AG09309 (cell line): ENCODE measurements at regions not wholly inside any gene's neighbourhood (a gene's known extent, or its start where the extent isn't known, plus 50 kb on each side); places are given as distances from the start of the nearest gene placed in this dataset.

Experiments
- DNase-seq: peaks from one replicate; pipeline ENCODE4 v3.0.0-alpha.2; 2010; ENCODE audit warnings: low read depth
- H3K4me3 ChIP-seq: 2 replicates; pipeline ENCODE4 v1.5.1; 2011; ENCODE audit warnings: mild to moderate bottlenecking, low read depth, low read length, moderate library complexity; ENCODE audit not compliant: control insufficient read depth
- CTCF ChIP-seq: IDR thresholded peaks from 2 replicates; pipeline ENCODE4 v1.5.1; 2011; ENCODE audit warnings: mild to moderate bottlenecking, low read depth, low read length, inconsistent platforms; ENCODE audit not compliant: insufficient read depth, control insufficient read depth; ENCODE audit errors: missing control alignments

DNA sequence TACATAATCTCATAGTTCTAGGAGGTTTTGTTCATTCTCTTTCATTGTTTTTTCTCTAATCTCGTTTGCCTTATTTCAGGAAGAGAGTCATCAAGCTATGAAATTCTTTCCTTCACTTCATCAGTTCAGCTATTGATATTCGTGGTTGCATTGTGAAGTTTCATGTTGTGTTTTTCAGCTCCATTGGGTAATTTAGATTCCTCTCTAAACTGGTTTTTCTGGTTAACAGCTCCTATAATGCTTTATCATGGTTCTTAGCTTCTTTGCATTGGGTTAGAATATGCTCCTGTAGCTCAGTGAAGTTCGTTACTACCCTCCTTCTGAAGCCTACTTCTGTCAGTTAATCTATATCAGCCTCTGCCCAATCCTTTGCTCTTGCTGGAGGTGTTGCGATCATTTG lies 69.4 kb upstream of the CD96 start:
- TF ChIP-seq CTCF, result no peak
- H3K4me3 ChIP-seq, result no peak overlapping the region
- no peak for DNase-seq

GRCh38 chr3:111473550-111473949 lies 68.4 kb upstream of the CD96 start:
- no peak for DNase-seq
- no peak overlapping the region for H3K4me3 ChIP-seq
- TF ChIP-seq CTCF, result no peak

- no peak for TF ChIP-seq CTCF
- H3K4me3 ChIP-seq, result no peak overlapping the region
- no peak for DNase-seq
Measured at GRCh38 chr3:111476701-111477100, 65.3 kb upstream of the CD96 start.

DNA sequence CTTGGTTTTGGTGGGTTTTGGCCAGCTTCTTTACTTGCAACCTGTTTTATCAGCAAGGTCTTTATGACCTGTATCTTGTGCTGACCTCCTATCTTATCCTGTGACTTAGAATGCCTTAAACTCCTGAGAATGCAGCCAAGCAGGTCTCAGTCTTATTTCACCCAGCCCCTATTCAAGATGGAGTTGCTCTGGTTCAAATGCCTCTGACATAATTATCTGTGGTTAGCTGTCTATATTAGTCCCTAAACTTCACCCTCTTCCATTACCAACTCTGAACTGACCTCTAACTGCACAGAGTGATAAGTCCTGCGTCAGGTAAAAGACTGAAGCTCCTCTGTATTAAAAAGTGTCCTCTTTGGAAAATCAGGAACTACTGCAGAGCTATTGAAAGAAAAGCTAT lies 61.9 kb upstream of the CD96 start:
- H3K4me3 ChIP-seq, result no peak overlapping the region
- TF ChIP-seq CTCF, result no peak

GRCh38 chr3:111481551-111481950 lies 60.4 kb upstream of the CD96 start:
- TF ChIP-seq CTCF, result no peak
- H3K4me3 ChIP-seq, result no peak overlapping the region
- DNase-seq, result no peak

More for the DNA sequence above, 61.9 kb upstream of the CD96 start:
- no peak for DNase-seq

- no peak overlapping the region for H3K4me3 ChIP-seq
- no peak for TF ChIP-seq CTCF
- DNase-seq, result no peak
Measured at GRCh38 chr3:111482574-111482973, 59.4 kb upstream of the CD96 start.

GRCh38 chr3:111485086-111485485 lies 56.9 kb upstream of the CD96 start:
- TF ChIP-seq CTCF, result no peak
- DNase-seq, result no peak
- no peak overlapping the region for H3K4me3 ChIP-seq
